HCT116 (cell line): ENCODE measurements at regions not wholly inside any gene's neighbourhood (a gene's known extent, or its start where the extent isn't known, plus 50 kb on each side); places are given as distances from the start of the nearest gene placed in this dataset.

Source experiments
- ATAC-seq: fragments of 200-7000 bp; cut with Tn5 transposase; 2 replicates; pipeline ENCODE4 v1.9.1; 2020; ENCODE audit warnings: mild to moderate bottlenecking, moderate library complexity
- BruUV-seq: library from RNA; stranded (reverse); fragments of 400-500 nt; replicated peaks from 2 replicates; lab custom pipeline; 2021; lab: Mats Ljungman, UMichigan
- CTCF ChIA-PET: fragments of 300-600 bp; sonication (Branson Sonifier 250); formaldehyde crosslinking; loops from one replicate; lab custom pipeline; 2021; ENCODE audit warnings: antibody characterized with exemption; lab: Charles Lee
- POLR2A ChIA-PET: fragments of 300-600, 350-600 bp; sonication (Branson Sonifier 250); formaldehyde crosslinking; loops from one replicate; lab custom pipeline; 2021; ENCODE audit warnings: antibody characterized with exemption; lab: Charles Lee
- RAD21 ChIA-PET, 2 experiments: fragments of 300-600 bp; sonication (Branson Sonifier 250); formaldehyde crosslinking; loops; one replicate each; lab custom pipeline; 2023; ENCODE audit warnings: low total read pairs in 2 of 2; ENCODE audit not compliant: uncharacterized antibody in 2 of 2, unreplicated experiment in 2 of 2, low non-redundant PET in 1 of 2; lab: Charles Lee
- DNase-seq: peaks from one replicate; pipeline ENCODE4 v3.0.0-alpha.2; 2010; ENCODE audit warnings: low read depth, low spot score
- H2AFZ ChIP-seq: fragments of 200-600 bp; shearing (Covaris generic), sonication (generic); 2 replicates; pipeline ENCODE4 v1.6.1; 2017; ENCODE audit warnings: low read depth, mixed run types, mixed read lengths, antibody characterized with exemption, low read length; ENCODE audit not compliant: poor library complexity, severe bottlenecking
- H3K27ac ChIP-seq: 2 replicates; pipeline ENCODE4 v1.5.1; 2012; ENCODE audit warnings: low read depth, low read length
- H3K27me3 ChIP-seq: fragments of 200-600 bp; sonication (generic); 2 replicates; pipeline ENCODE4 v1.6.1; 2016; ENCODE audit warnings: mixed run types, low read length, mixed read lengths; ENCODE audit not compliant: insufficient read depth
- H3K36me3 ChIP-seq, 2 experiments: fragments of 200-500 bp in 1 of 2; fragments of 200-600 bp in 1 of 2; sonication (Bioruptor generic) in 1 of 2; sonication (generic) in 1 of 2; 2 replicates each; pipeline versions ENCODE4 v1.5.1 to v1.6.1; 2014 to 2016; ENCODE audit warnings: low read length in 2 of 2, inconsistent platforms in 1 of 2, mixed read lengths in 1 of 2, mixed run types in 1 of 2; ENCODE audit not compliant: insufficient read depth in 2 of 2, control insufficient read depth in 1 of 2
- H3K4me1 ChIP-seq, 2 experiments: fragments of 200-600 bp in 1 of 2; sonication (generic) in 1 of 2; 2 replicates each; pipeline versions ENCODE4 v1.5.1 to v1.6.1; 2012 to 2017; ENCODE audit warnings: low read length in 2 of 2, inconsistent platforms in 1 of 2, mild to moderate bottlenecking in 1 of 2, mixed read lengths in 1 of 2, mixed run types in 1 of 2, moderate library complexity in 1 of 2; ENCODE audit not compliant: insufficient read depth in 2 of 2, control insufficient read depth in 1 of 2
- H3K4me2 ChIP-seq: fragments of 200-600 bp; sonication (generic); 2 replicates; pipeline ENCODE4 v1.6.1; 2017; ENCODE audit warnings: mixed run types, low read length, mixed read lengths
- H3K4me3 ChIP-seq, 2 experiments: fragments of 200-600 bp in 1 of 2; sonication (generic) in 1 of 2; replicated peaks in 1 of 2; 2 replicates each; pipeline ENCODE4 v1.5.1; 2011 to 2016; ENCODE audit warnings: low read length in 2 of 2, control low read depth in 1 of 2, low read depth in 1 of 2, mild to moderate bottlenecking in 1 of 2, mixed read lengths in 1 of 2, mixed run types in 1 of 2
- H3K79me2 ChIP-seq: fragments of 200-600 bp; sonication (generic); 2 replicates; pipeline ENCODE4 v1.6.1; 2017; ENCODE audit warnings: mild to moderate bottlenecking, mixed run types, low read length, moderate library complexity, mixed read lengths; ENCODE audit not compliant: insufficient read depth
- H3K9ac ChIP-seq: fragments of 200-600 bp; sonication (generic); 2 replicates; pipeline ENCODE4 v1.6.1; 2016; ENCODE audit warnings: low read length, mixed read lengths
- H3K9me2 ChIP-seq: fragments of 200-600 bp; sonication (generic), shearing (Covaris generic); 2 replicates; pipeline ENCODE4 v1.6.1; 2017; ENCODE audit warnings: mixed run types, mild to moderate bottlenecking, moderate library complexity; ENCODE audit not compliant: insufficient read depth
- H3K9me3 ChIP-seq, 2 experiments: fragments of 200-500 bp in 1 of 2; fragments of 200-600 bp in 1 of 2; sonication (Bioruptor generic) in 1 of 2; sonication (generic) in 1 of 2; 2 replicates each; pipeline ENCODE4 v1.6.1; 2014 to 2017; ENCODE audit warnings: low read length in 2 of 2, mixed read lengths in 2 of 2, inconsistent platforms in 1 of 2, low read depth in 1 of 2, mild to moderate bottlenecking in 1 of 2, mixed run types in 1 of 2, moderate library complexity in 1 of 2; ENCODE audit not compliant: control insufficient read depth in 1 of 2, insufficient read depth in 1 of 2
- H4K20me1 ChIP-seq: fragments of 200-600 bp; sonication (generic), shearing (Covaris generic); 2 replicates; pipeline ENCODE4 v1.6.1; 2017; ENCODE audit warnings: mixed run types, mild to moderate bottlenecking, moderate library complexity; ENCODE audit not compliant: insufficient read depth
- CBX3 ChIP-seq: IDR thresholded peaks from 2 replicates; pipeline ENCODE4 v1.6.1; 2012; ENCODE audit warnings: low read depth
- CEBPB ChIP-seq: IDR thresholded peaks from 2 replicates; pipeline ENCODE4 v1.6.1; 2012; ENCODE audit warnings: low read depth
- EZH2phosphoT487 ChIP-seq: fragments of 200-600 bp; IDR thresholded peaks from 2 replicates; pipeline ENCODE4 v1.6.1; 2018; ENCODE audit warnings: antibody characterized with exemption, borderline replicate concordance
- FOSL1 ChIP-seq: IDR thresholded peaks from 2 replicates; pipeline ENCODE4 v1.6.1; 2012; ENCODE audit warnings: low read depth
- JUND ChIP-seq: IDR thresholded peaks from 2 replicates; pipeline ENCODE4 v1.6.1; 2012
- RAD21 ChIP-seq: IDR thresholded peaks from 2 replicates; pipeline ENCODE4 v1.6.1; 2012; ENCODE audit warnings: low read depth, mild to moderate bottlenecking
- ZFX ChIP-seq: fragments of 450-650 bp; IDR thresholded peaks from 2 replicates; pipeline ENCODE4 v1.6.1; 2017
- intact Hi-C: fragments of 100-400 bp; cut with micrococcal nuclease; formaldehyde crosslinking; loops from 2 replicates; pipeline ENCODE4 v1.10.0; 2022
- TF ChIP-seq, protein P1 (sequence below): IDR thresholded peaks from 2 replicates; pipeline ENCODE4 v1.6.1; 2011; ENCODE audit warnings: mild to moderate bottlenecking, low read length, moderate library complexity; ENCODE audit not compliant: insufficient replicate concordance; ENCODE audit errors: extremely low read depth
- TF ChIP-seq, protein P2 (sequence below): IDR thresholded peaks from 2 replicates; pipeline ENCODE4 v1.6.1; 2012

DNA sequence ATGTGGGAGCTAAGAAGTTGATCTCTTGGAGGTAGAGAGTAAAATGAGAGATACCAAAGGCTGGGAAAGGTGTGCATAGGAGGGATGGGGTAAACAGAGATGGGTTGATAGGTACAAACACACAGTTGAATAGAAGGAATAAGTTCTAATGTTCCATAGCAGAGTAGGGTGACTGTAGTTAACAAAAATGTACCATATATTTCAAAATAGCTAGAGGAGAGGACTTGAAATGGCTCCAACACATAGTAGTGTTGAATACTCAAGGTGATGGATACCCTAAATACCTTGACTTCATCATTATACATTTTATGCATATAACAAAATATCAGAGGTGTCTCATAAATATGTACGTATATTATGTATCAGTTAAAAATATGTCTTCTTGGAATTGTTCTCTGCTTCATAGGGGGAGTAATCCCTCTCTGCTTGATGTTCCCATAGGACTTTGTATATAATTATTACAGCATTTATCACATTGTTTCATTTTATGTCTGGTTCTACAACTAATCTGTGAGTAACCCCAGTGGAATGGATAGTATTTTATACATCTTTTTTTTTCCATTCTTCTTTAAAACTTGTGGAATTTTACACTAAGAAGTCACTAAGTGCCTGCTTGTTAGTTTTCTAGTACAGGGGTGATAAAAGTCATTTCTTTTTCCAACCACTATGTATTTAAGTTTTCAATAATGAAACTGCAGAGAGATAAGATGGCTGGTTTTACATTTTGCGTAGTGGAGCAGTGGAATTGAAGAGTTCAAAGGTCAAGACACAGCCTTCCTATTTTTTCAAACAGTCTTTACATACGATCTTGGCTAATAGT is 1940.0 kb upstream of the SEL1L start:
- H3K9ac ChIP-seq, result no peak overlapping the region
- no peak overlapping the region for H2AFZ ChIP-seq
- no peak overlapping the region for H3K4me3 ChIP-seq
- no peaks in the 10 kb centered on the region for H4K20me1 ChIP-seq
- no peak overlapping the region for H3K27ac ChIP-seq
- peaks cover 2 to 18% of the 10 kb centered on the region in 2 experiments; a peak in 3 of 4 replicates for H3K9me3 ChIP-seq
- no peaks in the 10 kb centered on the region for H3K4me1 ChIP-seq
- H3K9me2 ChIP-seq, result no peaks in the 10 kb centered on the region
- ChIA-PET RAD21 (no interaction called here), CTCF (no interaction called here), POLR2A (no interaction called here)
- no TSS peak for BruUV-seq
- intact Hi-C loops, result no loop called here
- H3K79me2 ChIP-seq, result no peaks in the 10 kb centered on the region
- H3K27me3 ChIP-seq, result no peaks in the 10 kb centered on the region
- no peak for DNase-seq
- no peak for ATAC-seq
- no peak for TF ChIP-seq RAD21
- TF ChIP-seq EZH2phosphoT487, result no peak
- TF ChIP-seq CEBPB, result no peak
- no peak for TF ChIP-seq CBX3
- TF ChIP-seq ZFX, result no peak
- TF ChIP-seq, protein P1, sequence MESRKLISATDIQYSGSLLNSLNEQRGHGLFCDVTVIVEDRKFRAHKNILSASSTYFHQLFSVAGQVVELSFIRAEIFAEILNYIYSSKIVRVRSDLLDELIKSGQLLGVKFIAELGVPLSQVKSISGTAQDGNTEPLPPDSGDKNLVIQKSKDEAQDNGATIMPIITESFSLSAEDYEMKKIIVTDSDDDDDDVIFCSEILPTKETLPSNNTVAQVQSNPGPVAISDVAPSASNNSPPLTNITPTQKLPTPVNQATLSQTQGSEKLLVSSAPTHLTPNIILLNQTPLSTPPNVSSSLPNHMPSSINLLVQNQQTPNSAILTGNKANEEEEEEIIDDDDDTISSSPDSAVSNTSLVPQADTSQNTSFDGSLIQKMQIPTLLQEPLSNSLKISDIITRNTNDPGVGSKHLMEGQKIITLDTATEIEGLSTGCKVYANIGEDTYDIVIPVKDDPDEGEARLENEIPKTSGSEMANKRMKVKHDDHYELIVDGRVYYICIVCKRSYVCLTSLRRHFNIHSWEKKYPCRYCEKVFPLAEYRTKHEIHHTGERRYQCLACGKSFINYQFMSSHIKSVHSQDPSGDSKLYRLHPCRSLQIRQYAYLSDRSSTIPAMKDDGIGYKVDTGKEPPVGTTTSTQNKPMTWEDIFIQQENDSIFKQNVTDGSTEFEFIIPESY, result no peak
- TF ChIP-seq FOSL1, result no peak
- no peak for TF ChIP-seq JUND
- TF ChIP-seq, protein P2, sequence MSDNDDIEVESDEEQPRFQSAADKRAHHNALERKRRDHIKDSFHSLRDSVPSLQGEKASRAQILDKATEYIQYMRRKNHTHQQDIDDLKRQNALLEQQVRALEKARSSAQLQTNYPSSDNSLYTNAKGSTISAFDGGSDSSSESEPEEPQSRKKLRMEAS, result no peak
- TF ChIP-seq, all 23 proteins: peak for 0
- Histone ChIP-seq H3K36me3 (no peaks in the 10 kb centered on the region), H3K4me2 (no peak overlapping the region)
